ENCODE measurements at regions not wholly inside any gene's neighbourhood (a gene's known extent, or its start where the extent isn't known, plus 50 kb on each side); places are given as distances from the start of the nearest gene placed in this dataset.

GRCh38 chr1:228977307-228977706, 242.0 kb downstream of the RHOU start:
- DNase-seq, result no peak

GRCh38 chr1:228977741-228978140, 242.5 kb downstream of the RHOU start:
- no peak for DNase-seq

- DNase-seq, result no peak
Measured at GRCh38 chr1:228978484-228979324, 243.4 kb downstream of the RHOU start.

GRCh38 chr1:228979325-228979699, 244.0 kb downstream of the RHOU start:
- DNase-seq, result no peak

DNA sequence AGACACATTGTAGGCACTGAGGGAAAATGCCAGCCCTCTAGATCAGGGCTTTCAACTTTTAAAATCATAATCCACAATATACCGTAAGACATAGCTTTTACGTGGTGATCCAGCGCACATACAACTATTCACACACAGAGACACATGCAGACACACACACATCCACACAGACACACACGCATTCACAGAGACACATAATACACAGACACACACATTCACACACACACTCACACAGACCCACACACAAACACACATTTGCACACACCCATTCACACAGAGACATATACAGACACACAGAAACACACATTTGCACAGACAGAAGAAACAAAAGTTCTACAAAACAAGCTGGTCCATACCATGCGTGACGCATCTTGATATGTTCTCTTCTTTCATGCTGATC, 244.5 kb downstream of the RHOU start:
- DNase-seq, result no peak

- DNase-seq, result no peak
Measured at GRCh38 chr1:228980232-228980937, 245.1 kb downstream of the RHOU start.

DNA sequence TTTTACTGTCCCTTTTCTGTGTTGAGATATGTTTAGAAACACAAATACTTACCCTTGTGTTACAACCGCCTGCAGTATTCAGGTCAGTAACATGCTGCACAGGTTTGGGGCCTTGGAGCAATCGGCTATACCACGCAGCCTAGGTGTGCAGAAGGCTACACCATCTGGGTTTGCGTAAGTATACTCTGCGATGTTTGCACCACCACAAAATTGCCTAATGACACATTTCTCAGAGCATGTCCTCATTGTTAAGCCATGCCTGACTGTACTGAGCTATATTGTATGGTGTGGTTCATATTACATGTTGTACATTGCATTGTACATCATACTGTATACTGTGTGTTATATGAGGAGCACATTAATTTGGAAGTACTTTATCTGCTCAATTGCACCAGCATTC, 247.4 kb downstream of the RHOU start:
- DNase-seq, result no peak

GRCh38 chr1:228983231-228983660, 248.0 kb downstream of the RHOU start:
- DNase-seq, result no peak

DNA sequence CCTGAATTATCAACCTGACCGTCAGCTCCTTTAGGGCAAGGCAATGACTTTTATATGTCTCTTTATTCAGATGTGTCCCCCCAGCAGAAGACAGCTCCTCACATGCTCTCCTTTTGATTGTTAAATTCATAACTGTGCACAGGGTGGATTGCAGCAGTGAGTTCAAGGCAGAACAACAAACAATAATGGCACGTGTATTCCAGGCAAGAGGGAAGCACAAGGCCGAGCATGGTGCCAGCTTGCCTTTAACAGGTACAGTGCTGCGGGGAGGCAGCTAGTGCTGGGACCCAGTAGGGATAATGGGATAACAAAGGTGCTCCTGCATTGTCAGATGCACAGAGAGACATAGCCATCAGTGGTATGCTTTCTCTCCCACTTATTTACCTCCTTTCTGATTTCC, 248.4 kb downstream of the RHOU start:
- no peak for DNase-seq

GRCh38 chr1:228984107-228984506, 248.8 kb downstream of the RHOU start:
- DNase-seq, result no peak

DNA sequence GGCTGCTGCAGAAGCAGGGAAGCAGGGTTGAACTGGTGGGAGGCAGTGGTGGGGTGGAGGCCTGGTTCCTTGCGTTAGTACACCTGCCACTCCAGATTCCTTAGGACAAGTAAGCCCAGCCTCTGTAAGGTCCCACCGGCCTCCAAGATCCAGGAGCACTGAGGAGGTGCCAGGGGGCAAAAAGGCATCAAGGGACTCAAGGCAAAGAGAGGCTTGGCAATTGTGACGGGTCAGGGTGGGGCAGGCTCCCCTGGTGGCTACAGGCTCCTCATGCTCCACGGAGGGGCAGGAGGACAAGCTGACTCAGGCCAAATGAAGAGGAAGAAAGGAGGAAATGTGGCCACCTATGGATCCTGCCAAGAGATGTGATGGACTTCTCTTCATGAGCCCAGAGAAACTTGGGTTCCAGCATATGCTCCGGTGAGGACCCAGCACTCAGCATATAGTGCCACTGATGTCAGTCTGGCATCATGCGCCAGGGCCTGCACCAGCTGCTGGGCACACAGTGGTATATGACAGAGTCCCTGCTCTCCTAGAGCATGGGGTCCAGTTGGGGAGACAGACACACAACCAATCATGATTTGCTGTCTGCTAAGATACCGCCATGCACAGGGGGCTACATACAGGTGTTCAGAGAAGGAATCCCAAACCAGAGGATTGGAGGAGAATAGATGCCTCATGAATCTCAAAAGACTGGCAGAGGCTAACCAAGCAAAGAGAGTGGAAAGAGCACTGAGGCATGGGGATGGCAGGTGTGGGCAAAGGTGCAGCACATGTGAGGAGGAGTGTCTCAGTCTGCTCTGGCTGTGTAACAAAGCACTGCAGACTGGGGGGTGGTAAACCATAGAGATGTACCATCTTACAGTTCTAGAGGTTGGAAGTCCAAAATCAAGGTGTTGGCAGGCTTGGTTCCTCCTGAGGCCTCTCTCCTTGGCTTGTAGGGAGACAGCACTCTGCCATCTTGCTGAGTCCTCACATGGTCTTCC, 249.7 kb downstream of the RHOU start:
- DNase-seq, result no peak

GRCh38 chr1:228985661-228986060, 250.4 kb downstream of the RHOU start:
- no peak for DNase-seq

GRCh38 chr1:228986093-228986904, 251.0 kb downstream of the RHOU start:
- no peak for DNase-seq

DNA sequence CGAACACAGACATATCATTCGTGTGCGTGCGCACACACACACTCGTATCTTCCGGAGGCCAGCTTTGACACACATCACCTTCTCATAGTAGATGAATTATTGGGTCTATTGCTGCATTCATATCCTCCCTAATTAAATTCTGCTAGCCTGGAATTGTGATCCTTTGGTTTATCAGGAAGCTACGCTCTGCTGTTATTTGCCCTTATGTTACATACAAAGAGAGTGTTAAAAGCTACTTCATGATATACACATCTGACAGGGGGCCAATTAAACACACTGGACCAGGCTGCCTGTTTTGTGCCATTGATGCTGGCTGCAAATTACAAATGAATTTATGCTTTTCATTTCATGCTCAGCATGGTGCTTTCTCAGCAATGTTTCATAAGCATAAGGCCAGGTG, 252.0 kb downstream of the RHOU start:
- DNase-seq, result no peak

- DNase-seq, result no peak
Measured at GRCh38 chr1:228987736-228988506, 252.6 kb downstream of the RHOU start.

GRCh38 chr1:228988664-228989063, 253.4 kb downstream of the RHOU start:
- DNase-seq, result no peak

- DNase-seq, result no peak
Measured at GRCh38 chr1:228989176-228989575, 253.9 kb downstream of the RHOU start.

- DNase-seq, result no peak
Measured at GRCh38 chr1:228989676-228989991, 254.4 kb downstream of the RHOU start.

DNA sequence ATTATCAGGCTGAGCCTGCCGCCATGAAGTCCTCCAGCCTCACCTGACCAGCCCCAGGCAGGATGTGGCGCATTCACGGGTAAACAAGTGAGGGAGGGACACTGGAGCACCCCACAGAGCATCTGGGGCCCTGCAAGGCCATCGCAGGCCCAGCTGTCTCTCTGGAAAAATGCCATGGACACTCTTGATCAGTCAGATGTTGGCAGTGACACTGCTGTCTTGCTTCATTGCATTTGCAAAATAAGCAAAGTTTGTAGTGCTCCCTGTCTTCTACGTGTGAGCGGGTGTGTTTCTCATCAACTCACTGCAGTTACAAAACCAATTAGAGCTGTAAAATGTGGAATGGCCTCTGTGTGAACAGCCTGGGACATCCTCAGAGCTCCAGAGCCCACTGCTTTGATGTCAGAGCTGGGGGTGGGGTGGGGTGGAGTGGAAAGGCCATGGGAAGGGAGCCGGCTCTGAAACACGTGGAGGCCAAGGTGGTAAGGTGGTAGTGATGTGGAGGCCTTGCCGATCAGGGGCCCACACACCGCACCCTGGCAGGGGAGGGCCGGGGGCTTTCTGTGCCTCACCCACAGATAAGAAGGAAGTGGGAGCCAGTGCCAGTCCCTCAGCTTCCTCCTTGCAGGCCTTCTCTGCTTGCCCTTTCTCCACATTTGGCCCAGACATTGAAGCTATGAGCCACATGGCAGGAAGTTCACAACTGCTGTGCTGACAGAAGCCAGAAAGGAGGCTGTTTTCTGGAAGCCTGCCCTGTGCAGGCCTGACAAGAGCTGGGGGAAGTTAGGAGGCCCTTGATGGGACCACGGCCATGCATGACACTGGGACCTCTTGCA, 254.9 kb downstream of the RHOU start:
- peak; percentile 50 for DNase-seq

Measured in left kidney (tissue), 1 donor.